Naive thymus-derived CD4-positive, alpha-beta T cell (primary cell): ENCODE measurements at regions not wholly inside any gene's neighbourhood (a gene's known extent, or its start where the extent isn't known, plus 50 kb on each side); places are given as distances from the start of the nearest gene placed in this dataset.

Experiments
- ATAC-seq: fragments of 150-1000 bp; cut with Tn5 transposase; 2 replicates; pipeline ENCODE4 v1.10.0; 2021; ENCODE audit warnings: mild to moderate bottlenecking, moderate library complexity
- CTCF ChIA-PET: fragments of 350-600 bp; sonication (Branson Sonifier 250); formaldehyde crosslinking; loops from one replicate; lab custom pipeline; 2021; ENCODE audit warnings: antibody characterized with exemption; lab: Charles Lee
- POLR2A ChIA-PET: fragments of 350-600 bp; sonication (Branson Sonifier 250); formaldehyde crosslinking; loops from one replicate; lab custom pipeline; 2021; ENCODE audit warnings: antibody characterized with exemption, inconsistent platforms; lab: Charles Lee
- DNase-seq, 9 donors: peaks; one replicate each; pipeline versions ENCODE4 v3.0.0 to v3.0.0-alpha.2; 2020 to 2022; ENCODE audit warnings: mixed read lengths in 1 of 9
- H3K27ac ChIP-seq: one replicate; pipeline ENCODE4 v1.7.0; 2013; ENCODE audit warnings: mild to moderate bottlenecking, low read depth, low read length, moderate library complexity
- H3K27me3 ChIP-seq, 2 donors: one replicate each; pipeline ENCODE4 v1.7.0; 2013; ENCODE audit warnings: low read length in 2 of 2, mild to moderate bottlenecking in 2 of 2, moderate library complexity in 2 of 2; ENCODE audit not compliant: control insufficient read depth in 2 of 2, insufficient read depth in 2 of 2
- H3K36me3 ChIP-seq, 3 experiments: 1 replicate in 2 of 3; 2 replicates in 1 of 3; pipeline ENCODE4 v1.7.0; 2013; ENCODE audit warnings: low read length in 3 of 3, mild to moderate bottlenecking in 3 of 3, moderate library complexity in 1 of 3; ENCODE audit not compliant: insufficient read depth in 3 of 3, control insufficient read depth in 2 of 3
- H3K4me1 ChIP-seq, 2 donors: one replicate each; pipeline ENCODE4 v1.7.0; 2013; ENCODE audit warnings: low read length in 2 of 2, mild to moderate bottlenecking in 2 of 2, moderate library complexity in 1 of 2; ENCODE audit not compliant: control insufficient read depth in 2 of 2, insufficient read depth in 2 of 2
- H3K4me3 ChIP-seq: 2 replicates; pipeline ENCODE4 v1.7.0; 2013; ENCODE audit warnings: mild to moderate bottlenecking, low read length
- H3K9me3 ChIP-seq, 3 experiments: 1 replicate in 2 of 3; 2 replicates in 1 of 3; pipeline ENCODE4 v1.7.0; 2013; ENCODE audit warnings: low read length in 3 of 3; ENCODE audit not compliant: control insufficient read depth in 2 of 3
- H3K27ac Mint-ChIP-seq, 9 donors: one replicate each; pipeline ENCODE4 v1.8.0; 2020 to 2022; ENCODE audit warnings: mixed read lengths in 9 of 9, mild to moderate bottlenecking in 8 of 9, moderate library complexity in 5 of 9, inconsistent platforms in 2 of 9
- H3K27me3 Mint-ChIP-seq, 5 donors: one replicate each; pipeline ENCODE4 v1.8.0; 2021 to 2022; ENCODE audit warnings: mixed read lengths in 5 of 5, mild to moderate bottlenecking in 1 of 5
- H3K36me3 Mint-ChIP-seq, 5 donors: one replicate each; pipeline ENCODE4 v1.8.0; 2020 to 2022; ENCODE audit warnings: mixed read lengths in 5 of 5, mild to moderate bottlenecking in 3 of 5, inconsistent platforms in 1 of 5
- H3K4me1 Mint-ChIP-seq, 7 donors: one replicate each; pipeline ENCODE4 v1.8.0; 2020 to 2022; ENCODE audit warnings: mixed read lengths in 7 of 7, mild to moderate bottlenecking in 3 of 7, inconsistent platforms in 1 of 7
- H3K4me3 Mint-ChIP-seq, 10 donors: one replicate each; pipeline ENCODE4 v1.8.0; 2020 to 2022; ENCODE audit warnings: mild to moderate bottlenecking in 10 of 10, mixed read lengths in 10 of 10, moderate library complexity in 6 of 10, inconsistent platforms in 2 of 10
- H3K9me3 Mint-ChIP-seq, 11 donors: one replicate each; pipeline ENCODE4 v1.8.0; 2020 to 2022; ENCODE audit warnings: mixed read lengths in 11 of 11, mild to moderate bottlenecking in 4 of 11, inconsistent platforms in 1 of 11, moderate library complexity in 1 of 11
- intact Hi-C, 2 donors: fragments of 100-400 bp; cut with micrococcal nuclease; formaldehyde crosslinking; loops; one replicate each; pipeline ENCODE4 v1.15.1; 2023

- CTCF ChIA-PET: no interaction called here
- intact Hi-C loops: no loop called here
- ATAC-seq (no peak), DNase-seq (no peak)
- Mint-ChIP-seq H3K9me3 (peaks cover 0 to 19% (median 6%) of the 10 kb centered on the region in 11 donors), H3K4me3 (no peak overlapping the region), H3K36me3 (no peaks in the 10 kb centered on the region), H3K27me3 (peaks cover 0 to 6% (median 0%) of the 10 kb centered on the region in 5 donors), H3K27ac (no peak overlapping the region), H3K4me1 (no peaks in the 10 kb centered on the region)
- no peaks in the 10 kb centered on the region for H3K4me1 ChIP-seq
- no peak overlapping the region for H3K4me3 ChIP-seq
- no peaks in the 10 kb centered on the region for H3K36me3 ChIP-seq
- POLR2A ChIA-PET: no interaction called here
- H3K27ac ChIP-seq: no peak overlapping the region
- no peaks in the 10 kb centered on the region for H3K9me3 ChIP-seq
- no peaks in the 10 kb centered on the region for H3K27me3 ChIP-seq
Measured at GRCh38 chr18:7288544-7288943, 57.7 kb downstream of the LRRC30 start.

- Histone ChIP-seq H3K36me3 (no peaks in the 10 kb centered on the region), H3K4me3 (no peak overlapping the region), H3K4me1 (no peaks in the 10 kb centered on the region), H3K9me3 (no peaks in the 10 kb centered on the region), H3K27ac (no peak overlapping the region), H3K27me3 (no peaks in the 10 kb centered on the region)
- intact Hi-C loops: no loop called here
- ChIA-PET POLR2A (no interaction called here), CTCF (interaction anchor here (1.0 kb wide), 1 partner anchor 9 kb away, joined by 3 read pairs; no protein-coding TSS in a partner anchor)
- Mint-ChIP-seq H3K36me3 (no peaks in the 10 kb centered on the region), H3K4me1 (no peaks in the 10 kb centered on the region), H3K4me3 (no peak overlapping the region), H3K27me3 (peaks cover 0 to 6% (median 0%) of the 10 kb centered on the region in 5 donors), H3K9me3 (peaks cover 6 to 19% (median 9%) of the 10 kb centered on the region in 11 donors), H3K27ac (no peak overlapping the region)
- DNase-seq: no peak
- no peak for ATAC-seq
Measured at GRCh38 chr18:7290077-7290476, 59.2 kb downstream of the LRRC30 start.

- peaks cover 9 to 25% (median 17%) of the 10 kb centered on the region in 11 donors for H3K9me3 Mint-ChIP-seq
- H3K27ac ChIP-seq: no peak overlapping the region
- H3K9me3 ChIP-seq: no peaks in the 10 kb centered on the region
- POLR2A ChIA-PET: no interaction called here
- no peak overlapping the region for H3K27ac Mint-ChIP-seq
- intact Hi-C loops: no loop called here
- H3K4me1 Mint-ChIP-seq: no peaks in the 10 kb centered on the region
- H3K36me3 Mint-ChIP-seq: no peaks in the 10 kb centered on the region
- no peak overlapping the region for H3K4me3 ChIP-seq
- no peaks in the 10 kb centered on the region for H3K36me3 ChIP-seq
- H3K27me3 Mint-ChIP-seq: peaks cover 0 to 6% (median 0%) of the 10 kb centered on the region in 5 donors
- CTCF ChIA-PET: no interaction called here
- no peaks in the 10 kb centered on the region for H3K4me1 ChIP-seq
- DNase-seq (no peak), ATAC-seq (no peak)
- H3K4me3 Mint-ChIP-seq: no peak overlapping the region
- H3K27me3 ChIP-seq: no peaks in the 10 kb centered on the region
Measured at GRCh38 chr18:7291046-7291445, 60.2 kb downstream of the LRRC30 start.

GRCh38 chr18:7298149-7298548 is 67.3 kb downstream of the LRRC30 start:
- peaks cover 0 to 10% (median 0%) of the 10 kb centered on the region in 5 donors for H3K36me3 Mint-ChIP-seq
- CTCF ChIA-PET: interaction anchor here (0.7 kb wide), 1 partner anchor 157 kb away, joined by 3 read pairs; no protein-coding TSS in a partner anchor
- H3K27ac Mint-ChIP-seq: no peak overlapping the region
- no peak overlapping the region for H3K4me3 Mint-ChIP-seq
- Histone ChIP-seq H3K27ac (no peak overlapping the region), H3K27me3 (no peaks in the 10 kb centered on the region), H3K4me3 (no peak overlapping the region), H3K36me3 (no peaks in the 10 kb centered on the region), H3K4me1 (no peaks in the 10 kb centered on the region), H3K9me3 (peaks cover 0 to 3% (median 0%) of the 10 kb centered on the region in 3 experiments)
- POLR2A ChIA-PET: no interaction called here
- intact Hi-C loops: no loop called here
- DNase-seq (no peak), ATAC-seq (no peak)
- H3K27me3 Mint-ChIP-seq: no peaks in the 10 kb centered on the region
- peaks cover 8 to 63% (median 29%) of the 10 kb centered on the region in 11 donors for H3K9me3 Mint-ChIP-seq
- no peaks in the 10 kb centered on the region for H3K4me1 Mint-ChIP-seq

- Histone ChIP-seq H3K9me3 (peaks cover 0 to 3% (median 0%) of the 10 kb centered on the region in 3 experiments), H3K4me3 (no peak overlapping the region), H3K36me3 (no peaks in the 10 kb centered on the region), H3K27me3 (no peaks in the 10 kb centered on the region), H3K4me1 (no peaks in the 10 kb centered on the region), H3K27ac (no peak overlapping the region)
- intact Hi-C loops: no loop called here
- H3K27ac Mint-ChIP-seq: no peak overlapping the region
- no peak for DNase-seq
- ChIA-PET CTCF (no interaction called here), POLR2A (no interaction called here)
- H3K27me3 Mint-ChIP-seq: peaks cover 0 to 5% (median 4%) of the 10 kb centered on the region in 5 donors
- H3K4me1 Mint-ChIP-seq: no peaks in the 10 kb centered on the region
- no peak overlapping the region for H3K4me3 Mint-ChIP-seq
- H3K36me3 Mint-ChIP-seq: peaks cover 0 to 10% (median 0%) of the 10 kb centered on the region in 5 donors
- H3K9me3 Mint-ChIP-seq: peaks cover 8 to 58% (median 16%) of the 10 kb centered on the region in 11 donors
- no peak for ATAC-seq
Measured at GRCh38 chr18:7301094-7301493, 70.2 kb downstream of the LRRC30 start.

GRCh38 chr18:7303316-7304060 is 72.6 kb downstream of the LRRC30 start:
- CTCF ChIA-PET: no interaction called here

GRCh38 chr18:7304061-7304370 is 73.1 kb downstream of the LRRC30 start:
- ATAC-seq: no peak
- peaks cover 6 to 29% (median 13%) of the 10 kb centered on the region in 11 donors for H3K9me3 Mint-ChIP-seq

More at GRCh38 chr18:7303316-7304060, 72.6 kb downstream of the LRRC30 start:
- H3K27ac ChIP-seq: no peak overlapping the region
- peaks cover 0 to 3% (median 0%) of the 10 kb centered on the region in 3 experiments for H3K9me3 ChIP-seq
- intact Hi-C loops: no loop called here
- no peaks in the 10 kb centered on the region for H3K27me3 ChIP-seq
- peaks cover 0 to 6% (median 0%) of the 10 kb centered on the region in 5 donors for H3K36me3 Mint-ChIP-seq
- no peak overlapping the region for H3K27ac Mint-ChIP-seq
- no peaks in the 10 kb centered on the region for H3K4me1 Mint-ChIP-seq
- peaks cover 0 to 5% (median 4%) of the 10 kb centered on the region in 5 donors for H3K27me3 Mint-ChIP-seq
- peaks cover 6 to 34% (median 13%) of the 10 kb centered on the region in 11 donors for H3K9me3 Mint-ChIP-seq
- H3K36me3 ChIP-seq: no peaks in the 10 kb centered on the region
- no peak for DNase-seq
- no peak overlapping the region for H3K4me3 Mint-ChIP-seq
- no peak overlapping the region for H3K4me3 ChIP-seq
- no peak for ATAC-seq
- no peaks in the 10 kb centered on the region for H3K4me1 ChIP-seq
- POLR2A ChIA-PET: no interaction called here

More at GRCh38 chr18:7304061-7304370, 73.1 kb downstream of the LRRC30 start:
- intact Hi-C loops: no loop called here
- H3K27me3 ChIP-seq: no peaks in the 10 kb centered on the region
- no peaks in the 10 kb centered on the region for H3K4me1 ChIP-seq
- POLR2A ChIA-PET: no interaction called here
- no peak for DNase-seq
- Mint-ChIP-seq H3K4me1 (no peaks in the 10 kb centered on the region), H3K36me3 (peaks cover 0 to 6% (median 0%) of the 10 kb centered on the region in 5 donors), H3K27ac (no peak overlapping the region), H3K4me3 (no peak overlapping the region), H3K27me3 (peaks cover 0 to 5% (median 4%) of the 10 kb centered on the region in 5 donors)
- no peaks in the 10 kb centered on the region for H3K36me3 ChIP-seq
- CTCF ChIA-PET: no interaction called here
- H3K4me3 ChIP-seq: no peak overlapping the region
- H3K27ac ChIP-seq: no peak overlapping the region
- peaks cover 0 to 3% (median 0%) of the 10 kb centered on the region in 3 experiments for H3K9me3 ChIP-seq
